HCT116 (cell line): ENCODE measurements at regions not wholly inside any gene's neighbourhood (a gene's known extent, or its start where the extent isn't known, plus 50 kb on each side); places are given as distances from the start of the nearest gene placed in this dataset.

Experiments
- POLR2AphosphoS5 ChIP-seq: IDR thresholded peaks from 2 replicates; pipeline ENCODE4 v1.6.1; 2011; ENCODE audit warnings: mild to moderate bottlenecking, low read depth, low read length, moderate library complexity
- TF ChIP-seq, protein P1 (sequence below), 3 experiments: fragments of 200-600 bp in 1 of 3; sonication (generic) in 1 of 3; IDR thresholded peaks in 2 of 3; conservative IDR thresholded peaks in 1 of 3; 2 replicates each; pipeline ENCODE4 v1.5.1; 2012 to 2017; ENCODE audit warnings: low read depth in 2 of 3, low read length in 2 of 3, antibody characterized with exemption in 1 of 3, borderline replicate concordance in 1 of 3, control low read depth in 1 of 3, mild to moderate bottlenecking in 1 of 3, mixed read lengths in 1 of 3, mixed run types in 1 of 3, moderate library complexity in 1 of 3; ENCODE audit not compliant: insufficient read depth in 1 of 3

GRCh38 chr14:37977481-37977880, 230.2 kb upstream of the SSTR1 start:
- no peak for TF ChIP-seq POLR2AphosphoS5
- TF ChIP-seq, protein P1, sequence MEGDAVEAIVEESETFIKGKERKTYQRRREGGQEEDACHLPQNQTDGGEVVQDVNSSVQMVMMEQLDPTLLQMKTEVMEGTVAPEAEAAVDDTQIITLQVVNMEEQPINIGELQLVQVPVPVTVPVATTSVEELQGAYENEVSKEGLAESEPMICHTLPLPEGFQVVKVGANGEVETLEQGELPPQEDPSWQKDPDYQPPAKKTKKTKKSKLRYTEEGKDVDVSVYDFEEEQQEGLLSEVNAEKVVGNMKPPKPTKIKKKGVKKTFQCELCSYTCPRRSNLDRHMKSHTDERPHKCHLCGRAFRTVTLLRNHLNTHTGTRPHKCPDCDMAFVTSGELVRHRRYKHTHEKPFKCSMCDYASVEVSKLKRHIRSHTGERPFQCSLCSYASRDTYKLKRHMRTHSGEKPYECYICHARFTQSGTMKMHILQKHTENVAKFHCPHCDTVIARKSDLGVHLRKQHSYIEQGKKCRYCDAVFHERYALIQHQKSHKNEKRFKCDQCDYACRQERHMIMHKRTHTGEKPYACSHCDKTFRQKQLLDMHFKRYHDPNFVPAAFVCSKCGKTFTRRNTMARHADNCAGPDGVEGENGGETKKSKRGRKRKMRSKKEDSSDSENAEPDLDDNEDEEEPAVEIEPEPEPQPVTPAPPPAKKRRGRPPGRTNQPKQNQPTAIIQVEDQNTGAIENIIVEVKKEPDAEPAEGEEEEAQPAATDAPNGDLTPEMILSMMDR (IDR thresholded peaks at IDR 0.05 in 2 of 3, conservative IDR thresholded peaks at IDR 0.05 in 1 of 3; ENCODE audit: borderline replicate concordance in 1 of 3, insufficient read depth in 1 of 3, low read depth in 2 of 3, low read length in 2 of 3): no peak
